ELR (cell line): ENCODE measurements at regions not wholly inside any gene's neighbourhood (a gene's known extent, or its start where the extent isn't known, plus 50 kb on each side); places are given as distances from the start of the nearest gene placed in this dataset.
"Not testable (repeated sequence)": the region's sequence is repeated elsewhere in the genome, so short reads cannot be mapped to it uniquely, and the experiment has no call there.

ENCODE experiments used
- DNase-seq: peaks from one replicate; pipeline ENCODE4 v3.0.0-alpha.2; 2015; ENCODE audit warnings: low read depth

- no peak for DNase-seq
These were observed 110.0 kb downstream of the PDGFA start for GRCh38 chr7:409339-410281.

- DNase-seq, result no peak
These were observed 109.2 kb downstream of the PDGFA start for GRCh38 chr7:410395-410910.

DNA sequence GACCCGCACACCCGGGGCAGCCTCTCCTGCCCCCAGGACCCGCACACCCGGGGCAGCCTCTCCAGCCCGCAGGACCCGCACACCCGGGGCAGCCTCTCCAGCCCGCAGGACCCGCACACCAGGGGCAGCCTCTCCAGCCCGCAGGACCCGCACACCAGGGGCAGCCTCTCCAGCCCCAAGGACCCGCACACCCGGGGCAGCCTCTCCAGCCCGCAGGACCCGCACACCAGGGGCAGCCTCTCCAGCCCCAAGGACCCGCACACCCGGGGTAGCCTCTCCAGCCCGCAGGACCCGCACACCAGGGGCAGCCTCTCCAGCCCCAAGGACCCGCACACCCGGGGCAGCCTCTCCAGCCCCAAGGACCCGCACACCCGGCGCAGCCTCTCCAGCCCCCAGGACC is 108.5 kb downstream of the PDGFA start:
- DNase-seq, result not testable (repeated sequence)

GRCh38 chr7:411677-412312 is 107.9 kb downstream of the PDGFA start:
- no peak for DNase-seq

- no peak for DNase-seq
These were observed 107.3 kb downstream of the PDGFA start for GRCh38 chr7:412313-412710.

DNA sequence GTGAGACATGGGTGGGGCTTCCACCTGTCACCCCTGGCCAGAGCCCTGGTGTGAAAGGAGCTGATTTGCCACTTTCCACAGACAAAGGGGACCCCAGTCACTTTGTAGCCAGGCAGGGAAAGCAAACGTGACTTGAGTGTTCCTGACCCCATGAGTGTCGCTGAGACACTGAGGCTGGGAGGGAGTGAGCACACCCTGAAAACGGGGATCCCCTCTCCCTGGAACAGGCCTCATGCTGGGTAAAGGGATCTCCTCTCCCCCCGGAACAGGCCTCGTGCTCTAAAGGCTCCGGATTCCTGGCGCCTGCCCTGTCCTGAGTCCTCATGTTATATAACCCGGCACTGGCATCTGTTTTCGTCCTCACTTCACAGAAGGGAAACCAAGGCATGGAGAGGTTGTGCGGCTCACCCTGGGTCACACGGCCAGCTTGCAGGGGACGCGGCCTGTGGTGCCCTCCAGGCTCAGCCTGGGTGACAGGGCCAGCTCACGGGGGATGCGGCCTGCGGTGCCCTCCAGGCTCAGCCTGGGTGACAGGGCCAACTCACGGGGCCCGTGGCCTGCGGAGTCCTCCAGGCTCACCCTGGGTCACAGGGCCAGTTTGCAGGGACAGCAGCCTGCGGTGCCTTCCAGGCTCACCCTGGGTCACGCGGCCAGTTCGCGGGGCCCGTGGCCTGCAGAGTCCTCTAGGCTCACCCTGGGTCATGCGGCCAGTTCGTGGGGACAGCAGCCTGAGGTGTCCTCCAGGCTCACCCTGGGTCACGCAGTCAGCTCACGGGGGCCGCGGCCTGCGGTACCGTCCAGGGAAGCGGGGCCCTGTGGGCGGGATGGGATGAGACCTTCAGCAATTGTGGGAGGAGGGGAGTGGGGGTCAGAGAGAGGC is 104.7 kb downstream of the PDGFA start:
- DNase-seq, result no peak

DNA sequence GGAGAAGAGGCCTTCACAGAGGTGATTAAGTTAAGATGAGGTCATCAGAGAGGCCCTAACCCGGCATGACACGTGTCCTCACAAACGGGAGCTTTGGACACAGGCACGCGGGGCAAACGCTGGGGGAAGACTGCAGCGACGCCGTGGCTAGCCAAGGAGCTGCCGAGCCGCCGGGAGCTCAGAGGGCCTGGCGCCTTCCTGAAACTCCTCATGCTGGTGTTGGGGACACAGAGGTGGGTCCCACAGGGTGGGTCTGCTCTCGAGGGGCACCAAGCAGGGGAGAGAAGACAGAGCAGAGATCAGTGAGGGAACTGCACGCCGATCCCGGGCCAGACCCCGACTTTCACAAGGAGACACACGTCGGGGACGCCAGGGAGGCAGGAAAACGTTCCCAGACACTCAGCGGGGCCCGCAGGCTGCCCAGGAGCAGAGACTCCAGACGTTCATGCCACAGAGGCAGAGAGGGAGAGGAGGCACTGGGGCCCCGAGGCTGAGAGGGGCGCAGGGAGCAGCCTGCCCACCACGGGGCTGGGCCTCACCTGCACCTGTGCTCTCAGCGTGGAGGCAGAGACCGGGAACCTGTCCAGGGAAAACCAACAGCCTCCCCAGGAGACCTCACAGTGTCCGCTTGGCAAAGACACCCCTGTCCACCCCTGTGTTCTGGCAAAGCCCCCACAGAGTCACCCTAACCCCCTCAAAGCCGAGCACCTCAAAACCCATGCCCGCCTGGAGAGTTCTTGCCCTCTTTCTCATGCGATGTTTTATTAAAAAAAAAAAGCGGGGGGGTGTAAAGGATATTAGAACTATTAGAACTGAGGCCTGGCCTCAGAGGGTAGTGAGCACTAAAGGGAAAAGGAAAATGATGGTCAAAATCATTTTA is 103.8 kb downstream of the PDGFA start:
- DNase-seq, result no peak

DNA sequence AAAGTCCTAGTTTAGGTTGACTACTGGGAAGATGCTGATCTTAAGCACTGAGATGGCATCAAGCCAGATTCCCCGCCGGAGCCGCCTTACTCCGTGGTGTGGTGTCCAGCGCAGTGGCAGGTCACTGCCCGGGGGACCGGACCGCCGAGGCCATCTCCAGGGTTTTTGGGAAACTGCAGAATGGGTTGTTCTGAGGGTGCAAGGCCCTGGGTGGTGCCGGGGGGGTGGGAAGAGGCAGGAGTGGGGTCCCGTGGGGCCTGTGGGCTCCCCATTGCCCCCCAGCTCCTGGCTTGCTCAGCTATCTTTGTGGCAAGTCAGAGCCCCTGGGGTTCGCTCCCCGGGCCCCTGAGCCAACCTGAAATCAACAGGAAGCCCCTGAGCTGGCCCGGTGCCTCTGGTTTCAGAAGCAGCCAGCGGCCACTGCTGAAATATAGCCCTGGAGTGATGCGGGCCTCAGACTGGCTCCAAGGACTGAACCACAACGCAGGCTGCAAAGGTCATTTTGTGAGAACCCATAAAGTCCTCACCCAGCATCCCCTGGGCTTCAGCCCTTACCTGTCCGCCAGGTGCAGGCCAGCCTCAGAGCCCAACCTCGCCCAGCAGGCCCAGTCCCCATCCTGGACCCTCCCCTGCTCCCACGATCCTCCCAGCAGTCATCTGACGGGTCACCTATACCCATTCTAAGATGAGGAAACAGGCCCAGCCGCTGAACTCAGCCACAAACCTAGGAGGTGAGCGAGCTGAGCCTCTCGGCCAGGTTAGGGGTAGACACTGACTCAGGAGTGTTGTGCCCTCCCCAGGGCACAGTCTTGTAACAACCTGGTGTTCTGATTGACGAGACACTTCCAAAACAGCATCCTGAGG is 102.7 kb downstream of the PDGFA start:
- DNase-seq, result no peak

DNA sequence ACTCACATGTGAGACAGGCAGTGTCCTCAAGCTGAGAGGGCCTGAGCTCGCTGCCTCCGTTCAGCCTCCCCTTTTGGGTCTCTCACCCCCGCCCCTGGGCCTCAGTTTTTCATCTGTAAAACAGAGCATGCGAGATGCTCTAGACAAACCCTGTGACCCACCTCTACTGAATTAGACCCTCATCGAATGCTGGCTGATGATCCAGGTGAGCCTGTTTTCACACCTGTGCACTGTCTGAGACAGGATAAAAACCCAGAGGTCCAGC is 102.1 kb downstream of the PDGFA start:
- no peak for DNase-seq

DNA sequence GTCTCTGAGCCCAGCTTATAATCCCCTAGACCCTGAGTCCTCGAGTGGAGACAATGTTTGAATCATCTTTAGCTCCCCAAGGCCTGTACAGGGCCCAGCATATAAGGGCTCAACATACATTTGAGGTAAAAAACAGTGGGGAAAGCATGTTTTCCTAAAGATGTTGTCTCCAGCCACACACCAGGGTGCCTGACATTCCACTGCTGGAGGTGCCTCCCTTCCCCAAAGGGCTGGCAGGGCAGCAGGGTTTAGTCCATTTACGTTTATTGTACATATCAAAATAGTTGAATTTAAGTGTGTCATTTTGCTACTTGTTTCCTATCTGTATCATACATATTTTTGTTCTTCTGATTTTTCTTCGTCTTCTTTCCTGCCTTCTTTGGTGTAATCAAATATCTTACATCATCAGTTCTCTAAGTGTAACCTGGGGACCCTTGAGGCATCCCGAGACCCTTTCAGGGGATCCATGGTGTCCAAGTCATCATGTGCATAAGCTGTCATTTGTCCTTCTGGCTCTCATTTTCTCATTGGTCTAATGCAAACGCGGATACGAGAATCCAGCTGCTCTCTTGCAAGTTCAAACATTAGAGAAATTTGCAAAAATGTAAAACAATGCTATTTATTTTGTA is 101.6 kb downstream of the PDGFA start:
- DNase-seq, result no peak

- DNase-seq, result no peak
These were observed 100.9 kb downstream of the PDGFA start for GRCh38 chr7:418636-419280.

- DNase-seq, result no peak
These were observed 99.2 kb downstream of the PDGFA start for GRCh38 chr7:420142-421093.

- no peak for DNase-seq
These were observed 98.3 kb downstream of the PDGFA start for GRCh38 chr7:421136-421991.

- no peak for DNase-seq
These were observed 97.3 kb downstream of the PDGFA start for GRCh38 chr7:422191-422885.

- DNase-seq, result no peak
These were observed 96.8 kb downstream of the PDGFA start for GRCh38 chr7:422886-423225.

DNA sequence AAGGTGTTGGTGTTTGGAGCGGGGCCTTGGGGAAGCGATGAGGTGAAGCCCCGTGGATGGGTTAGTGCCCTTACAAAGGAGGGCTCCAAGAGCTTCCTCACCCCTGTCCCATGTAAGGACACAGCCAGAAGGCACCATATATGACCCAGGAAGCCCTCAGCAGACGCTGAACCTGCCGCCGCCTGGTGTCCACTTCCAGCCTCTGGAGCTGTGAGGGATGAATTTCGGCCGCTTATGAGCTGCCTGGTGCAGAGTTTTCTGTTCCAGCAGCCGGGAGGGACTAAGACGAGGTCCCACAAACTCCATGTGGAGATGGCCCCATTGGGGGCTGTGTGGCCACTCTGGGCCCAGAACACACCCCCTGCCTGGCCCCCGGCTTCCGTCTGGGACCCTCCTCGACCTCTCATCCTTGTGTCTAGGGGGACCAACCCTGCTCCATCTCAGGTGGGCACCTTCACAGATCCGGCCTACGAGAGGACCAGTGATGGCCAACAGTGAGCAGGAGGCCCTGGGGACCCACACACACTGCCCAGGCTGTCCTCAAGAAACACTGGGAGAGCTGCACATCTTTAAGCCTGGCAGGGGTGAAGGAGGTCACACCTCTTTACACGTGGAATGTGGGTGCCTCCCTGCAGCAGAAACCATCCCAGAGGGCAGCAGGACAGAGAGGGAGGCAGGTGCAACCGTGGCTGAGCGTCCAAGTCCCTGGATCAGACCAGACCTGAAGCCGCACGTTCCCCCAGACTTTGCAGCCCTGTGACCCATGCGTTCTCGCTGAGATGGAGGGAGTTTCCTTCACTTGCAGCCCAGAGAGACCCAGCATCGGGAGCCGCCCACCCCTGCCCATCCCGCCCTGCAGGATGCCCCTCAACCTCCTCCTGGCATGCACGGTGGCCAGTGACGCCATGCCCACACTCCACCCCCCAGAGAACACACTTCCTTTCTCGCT is 96.1 kb downstream of the PDGFA start:
- DNase-seq, result no peak
